ENCODE measurements at regions not wholly inside any gene's neighbourhood (a gene's known extent, or its start where the extent isn't known, plus 50 kb on each side); places are given as distances from the start of the nearest gene placed in this dataset.

- H3K9me2 ChIP-seq (ENCODE audit: insufficient read depth): no peaks in the 10 kb centered on the region
- H3K27ac Mint-ChIP-seq: no peak overlapping the region
- no peaks in the 10 kb centered on the region for H3F3A ChIP-seq (replicated peaks; ENCODE audit: low read depth)
- H3K4me3 Mint-ChIP-seq: no peak overlapping the region
- no peaks in the 10 kb centered on the region for H3K4me1 ChIP-seq (ENCODE audit: insufficient read depth)
- no peaks in the 10 kb centered on the region for H4K20me1 ChIP-seq (replicated peaks; ENCODE audit: insufficient read depth)
- H3K27ac ChIP-seq (ENCODE audit: low read depth): no peak overlapping the region
- H3K79me2 ChIP-seq (replicated peaks; ENCODE audit: insufficient read depth): no peaks in the 10 kb centered on the region
- no peak for ATAC-seq
- no peaks in the 10 kb centered on the region for H3K36me3 ChIP-seq (ENCODE audit: insufficient read depth)
- H3K4me2 ChIP-seq: no peak overlapping the region
- no peak overlapping the region for H2AFZ ChIP-seq
- H3K27me3 ChIP-seq (ENCODE audit: insufficient read depth): no peaks in the 10 kb centered on the region
- H3K4me3 ChIP-seq: no peak overlapping the region
- 0 out of 3 replicates have a peak, but pooled peaks cover 5% of the 10 kb centered on the region for H3K9me3 Mint-ChIP-seq
- TF ChIP-seq REST (IDR thresholded peaks at IDR 0.05; ENCODE audit: unreplicated experiment) (no peak), CTCF (conservative IDR thresholded peaks at IDR 0.05; ENCODE audit: low read depth in 2 of 2) (no peak), POLR2AphosphoS5 (IDR thresholded peaks at IDR 0.05; ENCODE audit: low read depth) (no peak), ZNF331 (CRISPR knock-in tag; IDR thresholded peaks at IDR 0.05; ENCODE audit: low read depth) (no peak), STAT1 (IDR thresholded peaks at IDR 0.05; ENCODE audit: unreplicated experiment) (no peak), EZH2 (IDR thresholded peaks at IDR 0.05; ENCODE audit: low read depth, unreplicated experiment) (no peak), JUNB (IDR thresholded peaks at IDR 0.05; ENCODE audit: unreplicated experiment) (no peak), ZNF462 (CRISPR knock-in tag; IDR thresholded peaks at IDR 0.05) (no peak), ETS1 (IDR thresholded peaks at IDR 0.05) (no peak), CREB1 (CRISPR knock-in tag; IDR thresholded peaks at IDR 0.05; ENCODE audit: low read depth) (no peak), ZNF114 (CRISPR knock-in tag; IDR thresholded peaks at IDR 0.05) (no peak), NANOG (IDR thresholded peaks at IDR 0.05; ENCODE audit: borderline replicate concordance) (no peak), EZH2phosphoT487 (IDR thresholded peaks at IDR 0.05; ENCODE audit: unreplicated experiment) (no peak)
- H3K4me1 Mint-ChIP-seq: peaks cover 2% of the 10 kb centered on the region; the same call in 1 of the 3 replicates
- no peaks in the 10 kb centered on the region for H3K36me3 Mint-ChIP-seq (ENCODE audit: low read depth)
- no peak for DNase-seq (ENCODE audit: low spot score)
- no peaks in the 10 kb centered on the region for H3K27me3 Mint-ChIP-seq (ENCODE audit: insufficient read depth, low read depth, poor library complexity)
Observed at GRCh38 chr2:153043385-153043784, 325.0 kb downstream of the ARL6IP6 start.

Measured in GM23338 (cell line).